ENCODE measurements at regions not wholly inside any gene's neighbourhood (a gene's known extent, or its start where the extent isn't known, plus 50 kb on each side); places are given as distances from the start of the nearest gene placed in this dataset.

DNA sequence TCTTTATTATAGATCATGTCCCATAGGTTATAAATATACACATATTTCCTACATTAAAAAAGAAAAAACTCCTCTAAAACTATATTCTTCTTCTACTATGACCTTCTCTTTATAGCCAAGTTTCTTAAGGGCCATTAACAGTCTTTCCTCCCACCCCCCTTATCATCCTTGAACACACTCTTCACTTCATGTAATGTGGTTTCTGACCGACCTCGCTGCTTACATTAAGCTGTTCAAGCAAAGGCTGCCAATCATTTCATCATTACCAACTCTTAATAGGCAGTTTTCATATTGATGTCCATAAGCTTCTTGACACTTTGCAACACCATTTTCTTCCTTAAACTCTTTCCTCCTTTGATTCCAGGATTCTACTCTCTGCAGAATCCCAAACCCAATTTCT, 283.0 kb upstream of the PCSK5 start:
- no peak overlapping the region for H3K4me2 ChIP-seq (ENCODE audit: low read depth, low read length)
- H3K4me1 ChIP-seq (ENCODE audit: control insufficient read depth, insufficient read depth, low read length) = no peaks in the 10 kb centered on the region
- intact Hi-C loops (cut with micrococcal nuclease) = no loop called here
- no peak overlapping the region for H4K91ac ChIP-seq (ENCODE audit: insufficient read depth, low read depth, low read length)
- H4K8ac ChIP-seq (ENCODE audit: low read depth in 2 of 2, low read length in 2 of 2) = no peak overlapping the region
- no peak overlapping the region for H2AK9ac ChIP-seq (replicated peaks; ENCODE audit: low read depth, low read length, poor library complexity)
- no TSS peak for BruUV-seq (replicated peaks)
- no peak overlapping the region for H3K4ac ChIP-seq (ENCODE audit: low read depth, low read length)
- no peak overlapping the region for H2BK15ac ChIP-seq (ENCODE audit: low read depth, low read length)
- H3K9me3 ChIP-seq (ENCODE audit: control insufficient read depth, insufficient read depth, low read length) = peaks cover 5% of the 10 kb centered on the region; the same call in 1 of the 2 replicates
- H2AFZ ChIP-seq (replicated peaks; ENCODE audit: low read length, poor library complexity) = no peak overlapping the region
- H3K9me1 ChIP-seq (ENCODE audit: insufficient read depth, low read length) = no peaks in the 10 kb centered on the region
- no peak overlapping the region for H3K27ac ChIP-seq (ENCODE audit: insufficient read depth, low read length)
- H2BK20ac ChIP-seq (ENCODE audit: low read depth, low read length) = no peak overlapping the region
- no peak overlapping the region for H3K23ac ChIP-seq (ENCODE audit: low read depth, low read length)
- no peaks in the 10 kb centered on the region for H3K27me3 ChIP-seq (ENCODE audit: control insufficient read depth, insufficient read depth, low read length)
- H3K18ac ChIP-seq (ENCODE audit: low read depth, low read length) = no peak overlapping the region
- 70% methylated on average over 2 of the region's 2 CpGs; no CpG with 5 or more reads in 1 of the 2 experiments for WGBS, 2 experiments (ENCODE audit: extremely low coverage in 2 of 2, insufficient read length in 1 of 2)
- no peak overlapping the region for H2BK5ac ChIP-seq (ENCODE audit: low read depth, low read length, poor library complexity, severe bottlenecking)
- H4K20me1 ChIP-seq (ENCODE audit: insufficient read depth, low read length) = no peaks in the 10 kb centered on the region
- ChIA-PET POLR2A (ENCODE audit: unreplicated experiment) (no interaction called here), CTCF (no interaction called here)
- no peak overlapping the region for H2AK5ac ChIP-seq (ENCODE audit: low read depth, low read length)
- H3K4me3 ChIP-seq (ENCODE audit: insufficient read depth, low read depth, low read length) = no peak overlapping the region
- H3K79me1 ChIP-seq (ENCODE audit: low read depth in 1 of 2, low read length in 2 of 2) = no peaks in the 10 kb centered on the region
- no peak overlapping the region for H3K9ac ChIP-seq (ENCODE audit: low read depth, low read length)
- no peak overlapping the region for H3K56ac ChIP-seq (ENCODE audit: extremely low read depth, insufficient read depth, low read length)
- H3K14ac ChIP-seq (replicated peaks; ENCODE audit: low read depth, low read length) = no peak overlapping the region
- ATAC-seq (ENCODE audit: low read depth) (no peak), DNase-seq (no peak)
- no peak overlapping the region for H4K5ac ChIP-seq (ENCODE audit: low read depth, low read length)
- TF ChIP-seq RAD21 (IDR thresholded peaks at IDR 0.05; ENCODE audit: low read length) = no peak
- no peak for TF ChIP-seq FOS (IDR thresholded peaks at IDR 0.05; ENCODE audit: low read depth, low read length)
- no peak for TF ChIP-seq BHLHE40 (IDR thresholded peaks at IDR 0.05; ENCODE audit: low read depth, low read length)
- no peak for TF ChIP-seq NFE2L2 (IDR thresholded peaks at IDR 0.05; ENCODE audit: low read depth, low read length)
- no peak for TF ChIP-seq MAZ (IDR thresholded peaks at IDR 0.05; ENCODE audit: borderline replicate concordance, low read depth, low read length)
- TF ChIP-seq CHD1 (IDR thresholded peaks at IDR 0.05; ENCODE audit: low read depth, low read length) = no peak
- TF ChIP-seq, protein P1, sequence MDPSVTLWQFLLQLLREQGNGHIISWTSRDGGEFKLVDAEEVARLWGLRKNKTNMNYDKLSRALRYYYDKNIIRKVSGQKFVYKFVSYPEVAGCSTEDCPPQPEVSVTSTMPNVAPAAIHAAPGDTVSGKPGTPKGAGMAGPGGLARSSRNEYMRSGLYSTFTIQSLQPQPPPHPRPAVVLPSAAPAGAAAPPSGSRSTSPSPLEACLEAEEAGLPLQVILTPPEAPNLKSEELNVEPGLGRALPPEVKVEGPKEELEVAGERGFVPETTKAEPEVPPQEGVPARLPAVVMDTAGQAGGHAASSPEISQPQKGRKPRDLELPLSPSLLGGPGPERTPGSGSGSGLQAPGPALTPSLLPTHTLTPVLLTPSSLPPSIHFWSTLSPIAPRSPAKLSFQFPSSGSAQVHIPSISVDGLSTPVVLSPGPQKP (IDR thresholded peaks at IDR 0.05; ENCODE audit: borderline replicate concordance, low read depth, low read length) = no peak
- TF ChIP-seq, protein P2, sequence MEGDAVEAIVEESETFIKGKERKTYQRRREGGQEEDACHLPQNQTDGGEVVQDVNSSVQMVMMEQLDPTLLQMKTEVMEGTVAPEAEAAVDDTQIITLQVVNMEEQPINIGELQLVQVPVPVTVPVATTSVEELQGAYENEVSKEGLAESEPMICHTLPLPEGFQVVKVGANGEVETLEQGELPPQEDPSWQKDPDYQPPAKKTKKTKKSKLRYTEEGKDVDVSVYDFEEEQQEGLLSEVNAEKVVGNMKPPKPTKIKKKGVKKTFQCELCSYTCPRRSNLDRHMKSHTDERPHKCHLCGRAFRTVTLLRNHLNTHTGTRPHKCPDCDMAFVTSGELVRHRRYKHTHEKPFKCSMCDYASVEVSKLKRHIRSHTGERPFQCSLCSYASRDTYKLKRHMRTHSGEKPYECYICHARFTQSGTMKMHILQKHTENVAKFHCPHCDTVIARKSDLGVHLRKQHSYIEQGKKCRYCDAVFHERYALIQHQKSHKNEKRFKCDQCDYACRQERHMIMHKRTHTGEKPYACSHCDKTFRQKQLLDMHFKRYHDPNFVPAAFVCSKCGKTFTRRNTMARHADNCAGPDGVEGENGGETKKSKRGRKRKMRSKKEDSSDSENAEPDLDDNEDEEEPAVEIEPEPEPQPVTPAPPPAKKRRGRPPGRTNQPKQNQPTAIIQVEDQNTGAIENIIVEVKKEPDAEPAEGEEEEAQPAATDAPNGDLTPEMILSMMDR (conservative IDR thresholded peaks at IDR 0.05; ENCODE audit: low read depth, low read length) = no peak
- TF ChIP-seq MXI1 (IDR thresholded peaks at IDR 0.05; ENCODE audit: borderline replicate concordance, low read depth, low read length) = no peak
- TF ChIP-seq RCOR1 (IDR thresholded peaks at IDR 0.05; ENCODE audit: insufficient replicate concordance, low read length) = no peak
- no peak for TF ChIP-seq POLR2A (IDR thresholded peaks at IDR 0.05; ENCODE audit: low read depth, low read length)
- no peak for TF ChIP-seq CEBPB (IDR thresholded peaks at IDR 0.05; ENCODE audit: low read depth, low read length)
- TF ChIP-seq, protein P3, sequence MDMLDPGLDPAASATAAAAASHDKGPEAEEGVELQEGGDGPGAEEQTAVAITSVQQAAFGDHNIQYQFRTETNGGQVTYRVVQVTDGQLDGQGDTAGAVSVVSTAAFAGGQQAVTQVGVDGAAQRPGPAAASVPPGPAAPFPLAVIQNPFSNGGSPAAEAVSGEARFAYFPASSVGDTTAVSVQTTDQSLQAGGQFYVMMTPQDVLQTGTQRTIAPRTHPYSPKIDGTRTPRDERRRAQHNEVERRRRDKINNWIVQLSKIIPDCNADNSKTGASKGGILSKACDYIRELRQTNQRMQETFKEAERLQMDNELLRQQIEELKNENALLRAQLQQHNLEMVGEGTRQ (IDR thresholded peaks at IDR 0.05; ENCODE audit: low read depth, low read length) = no peak
- TF ChIP-seq RFX5 (IDR thresholded peaks at IDR 0.05; ENCODE audit: low read depth, low read length) = no peak
- TF ChIP-seq MAFK (IDR thresholded peaks at IDR 0.05; ENCODE audit: low read depth, low read length) = no peak
- no peak for TF ChIP-seq SMC3 (IDR thresholded peaks at IDR 0.05; ENCODE audit: low read depth, low read length)
- in situ Hi-C loops (cut with MboI; ENCODE audit: low sequenced_read_pairs) = no loop called here
- dilution Hi-C loops (cut with HindIII; ENCODE audit: low sequenced_read_pairs, unreplicated experiment) = no loop called here
- H3K36me3 ChIP-seq (ENCODE audit: control insufficient read depth, insufficient read depth, low read length) = no peaks in the 10 kb centered on the region
- H2BK120ac ChIP-seq (ENCODE audit: low read depth, low read length) = no peak overlapping the region
